ENCODE measurements at regions not wholly inside any gene's neighbourhood (a gene's known extent, or its start where the extent isn't known, plus 50 kb on each side); places are given as distances from the start of the nearest gene placed in this dataset.

- peaks cover 0 to 16% (median 10%) of the 10 kb centered on the region in 4 donors for H3K9me3 ChIP-seq
- intact Hi-C loops (cut with DNase I; ENCODE audit: low total_unique reads), result no loop called here
- H3K36me3 ChIP-seq, result no peaks in the 10 kb centered on the region
- H3K4me3 ChIP-seq, result no peak overlapping the region
- DNase-seq, result peak; percentile 57 to 87
- H3K27ac ChIP-seq, result peak overlapping the region; percentile 34 to 71 (median 53)
- 24 to 54% (median 27%) methylated on average over 12 to 13 of the region's 13 CpGs for WGBS, 5 donors
- TF ChIP-seq CTCF (IDR thresholded peaks at IDR 0.05), result no peak
- TF ChIP-seq POLR2AphosphoS5 (IDR thresholded peaks at IDR 0.05), result peak; percentile 44 to 73 (median 55)
- no peak for TF ChIP-seq POLR2A (IDR thresholded peaks at IDR 0.05)
- no peaks in the 10 kb centered on the region for H3K27me3 ChIP-seq
- peaks cover 0 to 16% (median 5%) of the 10 kb centered on the region in 4 donors for H3K4me1 ChIP-seq
These were observed 656.7 kb upstream of the ID4 start for GRCh38 chr6:19180348-19181072.

- Histone ChIP-seq H3K27me3 (no peaks in the 10 kb centered on the region), H3K36me3 (no peaks in the 10 kb centered on the region), H3K4me1 (peaks cover 0 to 16% (median 5%) of the 10 kb centered on the region in 4 donors), H3K4me3 (no peak overlapping the region), H3K27ac (peak overlapping the region in 4 of 5 donors; percentile 35 to 71 (median 58)), H3K9me3 (peaks cover 0 to 16% (median 10%) of the 10 kb centered on the region in 4 donors)
- intact Hi-C loops (cut with DNase I; ENCODE audit: low total_unique reads), result no loop called here
- TF ChIP-seq EP300 (IDR thresholded peaks at IDR 0.05) (no peak), POLR2A (IDR thresholded peaks at IDR 0.05) (no peak), CTCF (IDR thresholded peaks at IDR 0.05) (no peak), POLR2AphosphoS5 (IDR thresholded peaks at IDR 0.05) (no peak)
- peak in 1 of 2 donors; percentile 62 for DNase-seq
- 18 to 45% (median 33%) methylated on average over 1 of the region's 1 CpG for WGBS, 5 donors
These were observed 656.0 kb upstream of the ID4 start for GRCh38 chr6:19181211-19181610.

- Histone ChIP-seq H3K27me3 (no peaks in the 10 kb centered on the region), H3K4me3 (no peak overlapping the region), H3K4me1 (no peaks in the 10 kb centered on the region), H3K9me3 (peaks cover 0 to 2% (median 0%) of the 10 kb centered on the region in 4 donors), H3K27ac (no peak overlapping the region), H3K36me3 (no peaks in the 10 kb centered on the region)
- intact Hi-C loops (cut with DNase I; ENCODE audit: low total_unique reads), result no loop called here
- WGBS, 5 donors, result 46 to 59% (median 50%) methylated on average over 2 of the region's 2 CpGs
- no peak for DNase-seq
- TF ChIP-seq CTCF (IDR thresholded peaks at IDR 0.05) (no peak), POLR2A (IDR thresholded peaks at IDR 0.05) (no peak), EP300 (IDR thresholded peaks at IDR 0.05) (no peak), POLR2AphosphoS5 (IDR thresholded peaks at IDR 0.05) (no peak)
These were observed 643.5 kb upstream of the ID4 start for GRCh38 chr6:19193624-19194023.

- Histone ChIP-seq H3K4me1 (no peaks in the 10 kb centered on the region), H3K4me3 (no peak overlapping the region), H3K27me3 (no peaks in the 10 kb centered on the region), H3K27ac (no peak overlapping the region), H3K36me3 (no peaks in the 10 kb centered on the region), H3K9me3 (peaks cover 0 to 7% (median 5%) of the 10 kb centered on the region in 4 donors)
- intact Hi-C loops (cut with DNase I; ENCODE audit: low total_unique reads), result no loop called here
- DNase-seq, result no peak
- TF ChIP-seq POLR2A (IDR thresholded peaks at IDR 0.05) (no peak), CTCF (IDR thresholded peaks at IDR 0.05) (no peak), POLR2AphosphoS5 (IDR thresholded peaks at IDR 0.05) (no peak), EP300 (IDR thresholded peaks at IDR 0.05) (no peak)
These were observed 632.7 kb upstream of the ID4 start for GRCh38 chr6:19204445-19204844.
